ENCODE measurements at regions not wholly inside any gene's neighbourhood (a gene's known extent, or its start where the extent isn't known, plus 50 kb on each side); places are given as distances from the start of the nearest gene placed in this dataset.

DNA sequence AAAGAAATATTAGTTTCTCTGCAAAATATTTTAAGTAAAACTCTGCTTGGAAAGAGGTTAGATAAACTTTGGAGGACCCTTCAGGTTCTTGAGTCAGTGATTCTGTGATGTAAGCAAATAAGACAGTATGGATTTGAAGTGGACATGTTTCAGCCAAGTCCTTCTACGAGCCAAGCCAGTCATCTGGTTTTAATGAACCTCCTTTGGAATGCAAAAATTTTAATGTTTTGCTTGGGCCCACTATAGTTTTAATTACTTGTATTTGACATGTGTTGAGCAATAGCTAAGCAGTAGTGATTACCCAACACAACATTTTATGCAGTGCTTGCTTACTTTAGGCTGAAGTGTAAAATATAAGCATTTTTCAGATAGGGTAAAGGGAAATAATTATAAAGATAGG lies 296.3 kb upstream of the SEMA3D start:
- Histone ChIP-seq H3K9ac (ENCODE audit: low read depth, low read length, poor library complexity, severe bottlenecking) (no peak overlapping the region), H3K4me2 (ENCODE audit: low read depth, low read length, poor library complexity, severe bottlenecking) (no peak overlapping the region), H2AFZ (ENCODE audit: low read length) (no peak overlapping the region), H3K4me3 (ENCODE audit: low read length, poor library complexity, severe bottlenecking) (no peak overlapping the region), H4K20me1 (ENCODE audit: insufficient read depth, low read length, poor library complexity, severe bottlenecking) (no peaks in the 10 kb centered on the region), H3K4me1 (ENCODE audit: insufficient read depth, low read length, poor library complexity, severe bottlenecking) (no peaks in the 10 kb centered on the region), H3K79me2 (ENCODE audit: insufficient read depth, low read length) (no peaks in the 10 kb centered on the region), H3K9me2 (replicated peaks; ENCODE audit: low read depth, low read length) (no peaks in the 10 kb centered on the region), H3K36me3 (ENCODE audit: insufficient read depth, low read length) (no peaks in the 10 kb centered on the region), H3F3A (ENCODE audit: low read depth) (no peaks in the 10 kb centered on the region), H3K27me3 (ENCODE audit: insufficient read depth, low read length, poor library complexity, severe bottlenecking) (no peaks in the 10 kb centered on the region), H3K9me3 (ENCODE audit: insufficient read depth, low read depth, low read length) (no peaks in the 10 kb centered on the region)
- TF ChIP-seq EZH2phosphoT487 (IDR thresholded peaks at IDR 0.05; ENCODE audit: borderline replicate concordance) = no peak
- TF ChIP-seq, protein P1, sequence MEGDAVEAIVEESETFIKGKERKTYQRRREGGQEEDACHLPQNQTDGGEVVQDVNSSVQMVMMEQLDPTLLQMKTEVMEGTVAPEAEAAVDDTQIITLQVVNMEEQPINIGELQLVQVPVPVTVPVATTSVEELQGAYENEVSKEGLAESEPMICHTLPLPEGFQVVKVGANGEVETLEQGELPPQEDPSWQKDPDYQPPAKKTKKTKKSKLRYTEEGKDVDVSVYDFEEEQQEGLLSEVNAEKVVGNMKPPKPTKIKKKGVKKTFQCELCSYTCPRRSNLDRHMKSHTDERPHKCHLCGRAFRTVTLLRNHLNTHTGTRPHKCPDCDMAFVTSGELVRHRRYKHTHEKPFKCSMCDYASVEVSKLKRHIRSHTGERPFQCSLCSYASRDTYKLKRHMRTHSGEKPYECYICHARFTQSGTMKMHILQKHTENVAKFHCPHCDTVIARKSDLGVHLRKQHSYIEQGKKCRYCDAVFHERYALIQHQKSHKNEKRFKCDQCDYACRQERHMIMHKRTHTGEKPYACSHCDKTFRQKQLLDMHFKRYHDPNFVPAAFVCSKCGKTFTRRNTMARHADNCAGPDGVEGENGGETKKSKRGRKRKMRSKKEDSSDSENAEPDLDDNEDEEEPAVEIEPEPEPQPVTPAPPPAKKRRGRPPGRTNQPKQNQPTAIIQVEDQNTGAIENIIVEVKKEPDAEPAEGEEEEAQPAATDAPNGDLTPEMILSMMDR (conservative IDR thresholded peaks at IDR 0.05; ENCODE audit: low read length) = no peak

DNA sequence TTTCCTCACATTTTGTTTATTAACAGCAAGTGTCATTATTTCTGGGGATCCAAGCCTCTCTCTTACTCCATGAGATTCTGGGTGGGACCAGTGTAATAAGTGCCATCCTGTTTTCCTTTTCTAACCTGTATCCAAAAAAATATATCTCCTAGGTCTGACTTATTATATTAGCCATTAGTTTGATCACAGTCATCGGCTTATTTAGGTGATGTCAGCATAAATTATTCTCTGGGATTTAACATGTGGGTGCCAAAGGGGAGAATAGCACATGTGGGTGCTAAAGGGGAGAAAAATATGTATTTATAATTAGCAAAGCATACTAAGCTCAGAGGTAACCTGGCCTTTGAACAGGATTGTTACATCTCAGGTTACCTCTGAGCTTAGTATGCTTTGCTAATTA lies 293.8 kb upstream of the SEMA3D start:
- Histone ChIP-seq H3K4me2 (ENCODE audit: low read depth, low read length, poor library complexity, severe bottlenecking) (no peak overlapping the region), H3K36me3 (ENCODE audit: insufficient read depth, low read length) (no peaks in the 10 kb centered on the region), H3K9me2 (replicated peaks; ENCODE audit: low read depth, low read length) (no peaks in the 10 kb centered on the region), H3K4me1 (ENCODE audit: insufficient read depth, low read length, poor library complexity, severe bottlenecking) (no peaks in the 10 kb centered on the region), H2AFZ (ENCODE audit: low read length) (no peak overlapping the region), H3K4me3 (ENCODE audit: low read length, poor library complexity, severe bottlenecking) (no peak overlapping the region), H3K9ac (ENCODE audit: low read depth, low read length, poor library complexity, severe bottlenecking) (no peak overlapping the region), H3F3A (ENCODE audit: low read depth) (no peaks in the 10 kb centered on the region), H4K20me1 (ENCODE audit: insufficient read depth, low read length, poor library complexity, severe bottlenecking) (no peaks in the 10 kb centered on the region), H3K27me3 (ENCODE audit: insufficient read depth, low read length, poor library complexity, severe bottlenecking) (no peaks in the 10 kb centered on the region), H3K9me3 (ENCODE audit: insufficient read depth, low read depth, low read length) (no peaks in the 10 kb centered on the region), H3K79me2 (ENCODE audit: insufficient read depth, low read length) (no peaks in the 10 kb centered on the region)
- no peak for TF ChIP-seq EZH2phosphoT487 (IDR thresholded peaks at IDR 0.05; ENCODE audit: borderline replicate concordance)

GRCh38 chr7:85479918-85480643 lies 293.2 kb upstream of the SEMA3D start:
- Histone ChIP-seq H3K4me3 (ENCODE audit: low read length, poor library complexity, severe bottlenecking) (no peak overlapping the region), H3K9me3 (ENCODE audit: insufficient read depth, low read depth, low read length) (no peaks in the 10 kb centered on the region), H4K20me1 (ENCODE audit: insufficient read depth, low read length, poor library complexity, severe bottlenecking) (no peaks in the 10 kb centered on the region), H3K4me2 (ENCODE audit: low read depth, low read length, poor library complexity, severe bottlenecking) (no peak overlapping the region), H3K9me2 (replicated peaks; ENCODE audit: low read depth, low read length) (no peaks in the 10 kb centered on the region), H3K4me1 (ENCODE audit: insufficient read depth, low read length, poor library complexity, severe bottlenecking) (no peaks in the 10 kb centered on the region), H2AFZ (ENCODE audit: low read length) (no peak overlapping the region), H3K27me3 (ENCODE audit: insufficient read depth, low read length, poor library complexity, severe bottlenecking) (no peaks in the 10 kb centered on the region), H3K9ac (ENCODE audit: low read depth, low read length, poor library complexity, severe bottlenecking) (no peak overlapping the region), H3K79me2 (ENCODE audit: insufficient read depth, low read length) (no peaks in the 10 kb centered on the region), H3F3A (ENCODE audit: low read depth) (no peaks in the 10 kb centered on the region), H3K36me3 (ENCODE audit: insufficient read depth, low read length) (no peaks in the 10 kb centered on the region)
- TF ChIP-seq EZH2phosphoT487 (IDR thresholded peaks at IDR 0.05; ENCODE audit: borderline replicate concordance) = no peak
- TF ChIP-seq, protein P1 (conservative IDR thresholded peaks at IDR 0.05; ENCODE audit: low read length) = no peak

GRCh38 chr7:85478530-85478929 lies 291.7 kb upstream of the SEMA3D start:
- H3K4me1 ChIP-seq (ENCODE audit: insufficient read depth, low read length, poor library complexity, severe bottlenecking) = no peaks in the 10 kb centered on the region
- H3K9ac ChIP-seq (ENCODE audit: low read depth, low read length, poor library complexity, severe bottlenecking) = no peak overlapping the region
- H4K20me1 ChIP-seq (ENCODE audit: insufficient read depth, low read length, poor library complexity, severe bottlenecking) = no peaks in the 10 kb centered on the region
- H2AFZ ChIP-seq (ENCODE audit: low read length) = no peak overlapping the region
- H3K9me3 ChIP-seq (ENCODE audit: insufficient read depth, low read depth, low read length) = no peaks in the 10 kb centered on the region
- H3K4me2 ChIP-seq (ENCODE audit: low read depth, low read length, poor library complexity, severe bottlenecking) = no peak overlapping the region
- no peaks in the 10 kb centered on the region for H3K9me2 ChIP-seq (replicated peaks; ENCODE audit: low read depth, low read length)
- H3K79me2 ChIP-seq (ENCODE audit: insufficient read depth, low read length) = no peaks in the 10 kb centered on the region
- H3K36me3 ChIP-seq (ENCODE audit: insufficient read depth, low read length) = no peaks in the 10 kb centered on the region
- H3K4me3 ChIP-seq (ENCODE audit: low read length, poor library complexity, severe bottlenecking) = no peak overlapping the region
- no peaks in the 10 kb centered on the region for H3K27me3 ChIP-seq (ENCODE audit: insufficient read depth, low read length, poor library complexity, severe bottlenecking)
- no peak for TF ChIP-seq EZH2phosphoT487 (IDR thresholded peaks at IDR 0.05; ENCODE audit: borderline replicate concordance)
- TF ChIP-seq, protein P1 (conservative IDR thresholded peaks at IDR 0.05; ENCODE audit: low read length) = no peak
- H3F3A ChIP-seq (ENCODE audit: low read depth) = no peaks in the 10 kb centered on the region

Measured in Loucy (cell line).